GM13977 (cell line): ENCODE measurements at regions not wholly inside any gene's neighbourhood (a gene's known extent, or its start where the extent isn't known, plus 50 kb on each side); places are given as distances from the start of the nearest gene placed in this dataset.
"Not testable (repeated sequence)": the region's sequence is repeated elsewhere in the genome, so short reads cannot be mapped to it uniquely, and the experiment has no call there.

Source experiments
- DNase-seq: peaks from one replicate; pipeline ENCODE4 v3.0.0; 2012; ENCODE audit warnings: low spot score
- in situ Hi-C: fragments of 300-500 bp; cut with MboI; formaldehyde crosslinking; loops from one replicate; pipeline ENCODE4 v1.12.0; 2022; ENCODE audit warnings: low sequenced_read_pairs, low pct_unique_long_range_greater_than_20kb, mixed read lengths, inconsistent platforms; ENCODE audit not compliant: unreplicated experiment
- TF ChIP-seq, protein P1 (sequence below): IDR thresholded peaks from 2 replicates; pipeline ENCODE4 v1.5.1; 2012; ENCODE audit warnings: mild to moderate bottlenecking, control low read depth; ENCODE audit not compliant: insufficient read depth; ENCODE audit errors: extremely low read depth, missing control alignments

- TF ChIP-seq, protein P1, sequence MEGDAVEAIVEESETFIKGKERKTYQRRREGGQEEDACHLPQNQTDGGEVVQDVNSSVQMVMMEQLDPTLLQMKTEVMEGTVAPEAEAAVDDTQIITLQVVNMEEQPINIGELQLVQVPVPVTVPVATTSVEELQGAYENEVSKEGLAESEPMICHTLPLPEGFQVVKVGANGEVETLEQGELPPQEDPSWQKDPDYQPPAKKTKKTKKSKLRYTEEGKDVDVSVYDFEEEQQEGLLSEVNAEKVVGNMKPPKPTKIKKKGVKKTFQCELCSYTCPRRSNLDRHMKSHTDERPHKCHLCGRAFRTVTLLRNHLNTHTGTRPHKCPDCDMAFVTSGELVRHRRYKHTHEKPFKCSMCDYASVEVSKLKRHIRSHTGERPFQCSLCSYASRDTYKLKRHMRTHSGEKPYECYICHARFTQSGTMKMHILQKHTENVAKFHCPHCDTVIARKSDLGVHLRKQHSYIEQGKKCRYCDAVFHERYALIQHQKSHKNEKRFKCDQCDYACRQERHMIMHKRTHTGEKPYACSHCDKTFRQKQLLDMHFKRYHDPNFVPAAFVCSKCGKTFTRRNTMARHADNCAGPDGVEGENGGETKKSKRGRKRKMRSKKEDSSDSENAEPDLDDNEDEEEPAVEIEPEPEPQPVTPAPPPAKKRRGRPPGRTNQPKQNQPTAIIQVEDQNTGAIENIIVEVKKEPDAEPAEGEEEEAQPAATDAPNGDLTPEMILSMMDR: no peak
- DNase-seq: no peak
- in situ Hi-C loops: no loop called here
Observed at GRCh38 chr14:88981948-88982347, 157.5 kb downstream of the TTC8 start.

DNA sequence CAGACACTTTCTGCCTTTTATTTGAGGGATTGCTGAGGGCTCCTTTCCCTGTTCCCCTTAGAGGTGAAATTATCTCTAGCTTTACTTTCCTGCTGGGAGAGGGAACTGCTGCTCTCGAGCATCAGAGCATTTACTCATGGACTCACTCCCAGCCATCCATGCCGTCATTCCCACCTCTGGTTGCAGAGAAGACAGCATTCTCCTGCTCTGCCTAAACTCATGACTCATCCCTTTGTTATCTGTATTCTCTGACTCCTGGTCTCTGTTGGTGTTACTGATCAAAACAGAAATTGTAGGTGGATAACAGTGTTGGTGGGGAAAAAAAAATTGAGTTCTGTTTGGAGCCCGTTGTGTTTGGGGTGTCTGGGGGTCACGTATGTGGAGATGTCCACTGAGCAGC, 159.3 kb downstream of the TTC8 start:
- in situ Hi-C loops: no loop called here
- TF ChIP-seq, protein P1: no peak
- DNase-seq: no peak

DNA sequence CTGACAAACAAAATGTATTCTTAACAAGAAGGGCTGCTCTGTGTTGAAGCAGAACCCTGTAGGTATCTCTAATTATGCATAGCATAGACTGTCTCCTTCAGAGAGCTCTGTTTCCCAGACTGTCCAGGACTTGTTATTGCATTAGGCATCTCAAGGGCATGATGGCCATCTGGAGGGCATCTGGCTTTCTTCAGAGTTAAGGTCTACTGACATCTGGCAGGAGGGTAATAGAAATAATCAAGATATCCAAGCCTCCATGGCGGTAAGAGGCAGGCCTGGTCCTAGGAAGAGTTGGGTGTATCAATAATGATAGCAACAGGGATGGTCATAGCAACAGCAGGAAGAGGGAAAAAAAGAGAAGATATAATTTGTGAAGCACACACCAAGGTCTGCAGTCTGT, 161.2 kb downstream of the TTC8 start:
- TF ChIP-seq, protein P1: no peak
- DNase-seq: no peak
- in situ Hi-C loops: no loop called here

DNA sequence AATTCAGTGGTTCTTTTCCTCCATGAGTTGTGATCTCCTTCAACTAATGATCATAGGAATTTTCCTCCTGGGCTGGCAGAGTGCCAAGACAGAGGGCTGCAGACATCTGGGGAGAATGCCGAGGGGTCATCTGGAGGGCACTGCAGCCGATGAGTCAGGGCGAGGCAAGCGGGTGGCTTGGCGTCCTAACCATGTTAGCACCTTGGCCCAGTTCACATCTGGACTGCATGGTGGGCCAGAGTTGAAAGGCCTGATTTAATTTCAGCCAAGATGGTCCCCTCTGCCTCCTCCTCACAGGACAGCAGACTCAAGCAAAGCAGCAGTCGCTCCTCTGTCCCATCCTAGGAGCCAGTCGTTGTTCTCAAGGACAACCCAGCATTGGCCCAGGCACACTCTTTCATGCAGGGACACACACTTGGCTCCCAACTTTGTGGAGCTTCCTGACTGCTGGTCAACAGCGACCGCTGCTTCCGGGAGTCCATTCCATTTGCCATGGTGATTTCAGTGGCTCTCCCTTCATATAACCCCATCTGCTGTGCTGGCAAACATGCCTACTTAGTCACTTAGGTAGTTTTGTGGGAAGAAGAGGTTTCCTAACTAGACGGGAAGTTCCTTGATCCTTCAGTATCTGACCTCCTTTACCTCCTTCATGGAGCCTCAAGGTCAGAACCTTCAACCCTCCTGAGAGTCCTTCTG, 161.8 kb downstream of the TTC8 start:
- TF ChIP-seq, protein P1: no peak
- DNase-seq: no peak
- in situ Hi-C loops: no loop called here

- DNase-seq, in situ Hi-C loops: not testable (repeated sequence)
Observed at GRCh38 chr14:88986908-88987307, 162.5 kb downstream of the TTC8 start.

DNA sequence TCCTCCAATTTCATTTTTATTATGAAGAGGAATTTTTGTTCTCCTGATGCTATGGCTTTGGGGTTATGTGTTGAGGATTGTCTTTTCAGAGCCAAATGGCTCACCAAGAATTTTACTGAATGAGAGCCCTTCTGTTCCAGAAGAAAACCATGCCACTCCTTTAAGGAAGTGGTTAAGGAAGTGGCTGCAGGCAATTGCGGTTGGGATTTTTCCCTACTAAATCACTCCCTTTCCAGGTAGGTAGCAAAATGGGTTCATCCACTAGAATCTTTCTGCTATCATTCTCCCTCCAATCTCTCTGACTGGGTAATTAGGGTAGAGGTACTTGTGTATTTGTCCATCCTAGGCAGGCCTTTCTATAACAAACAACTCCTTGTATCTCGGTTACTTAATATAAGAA, 163.1 kb downstream of the TTC8 start:
- TF ChIP-seq, protein P1: no peak
- no peak for DNase-seq
- in situ Hi-C loops: no loop called here

- in situ Hi-C loops: no loop called here
- TF ChIP-seq, protein P1: no peak
- DNase-seq: no peak
Observed at GRCh38 chr14:88989911-88990310, 165.5 kb downstream of the TTC8 start.
